GM23338 (cell line): ENCODE measurements at regions not wholly inside any gene's neighbourhood (a gene's known extent, or its start where the extent isn't known, plus 50 kb on each side); places are given as distances from the start of the nearest gene placed in this dataset.

Experiments
- CREB1 ChIP-seq: fragments of 250-450 bp; sonication (Bioruptor Pico); IDR thresholded peaks from 2 replicates; pipeline ENCODE4 v1.5.0; 2020; ENCODE audit warnings: low read depth, mild to moderate bottlenecking, moderate library complexity
- CTCF ChIP-seq, 2 experiments: fragments of 200-600 bp in 1 of 2; sonication (generic) in 1 of 2; conservative IDR thresholded peaks; 2 replicates each; pipeline versions ENCODE4 v1.5.1 to v1.6.1; 2016 to 2017; ENCODE audit warnings: antibody characterized with exemption in 2 of 2, low read depth in 2 of 2, mild to moderate bottlenecking in 2 of 2, moderate library complexity in 1 of 2
- ETS1 ChIP-seq: IDR thresholded peaks from 2 replicates; pipeline ENCODE4 v1.6.1; 2016; ENCODE audit warnings: antibody characterized with exemption
- EZH2 ChIP-seq: fragments of 200-600 bp; sonication (generic); IDR thresholded peaks from one replicate; pipeline ENCODE4 v1.8.0; 2017; ENCODE audit warnings: antibody characterized with exemption, mild to moderate bottlenecking, low read depth; ENCODE audit not compliant: unreplicated experiment
- EZH2phosphoT487 ChIP-seq: fragments of 200-600 bp; sonication (generic); IDR thresholded peaks from one replicate; pipeline ENCODE4 v1.8.1; 2018; ENCODE audit warnings: antibody characterized with exemption; ENCODE audit not compliant: unreplicated experiment
- JUNB ChIP-seq: IDR thresholded peaks from one replicate; pipeline ENCODE4 v1.6.1; 2016; ENCODE audit warnings: antibody characterized with exemption; ENCODE audit not compliant: unreplicated experiment
- NANOG ChIP-seq: IDR thresholded peaks from 2 replicates; pipeline ENCODE4 v1.6.1; 2016; ENCODE audit warnings: antibody characterized with exemption, borderline replicate concordance
- POLR2AphosphoS5 ChIP-seq: IDR thresholded peaks from 2 replicates; pipeline ENCODE4 v1.6.1; 2016; ENCODE audit warnings: antibody characterized with exemption, low read depth
- REST ChIP-seq: IDR thresholded peaks from one replicate; pipeline ENCODE4 v1.6.1; 2018; ENCODE audit warnings: antibody characterized with exemption; ENCODE audit not compliant: unreplicated experiment
- STAT1 ChIP-seq: IDR thresholded peaks from one replicate; pipeline ENCODE4 v1.6.1; 2016; ENCODE audit warnings: antibody characterized with exemption; ENCODE audit not compliant: unreplicated experiment
- ZNF114 ChIP-seq: fragments of 250-450 bp; sonication (Bioruptor Pico); IDR thresholded peaks from 2 replicates; pipeline ENCODE4 v1.5.0; 2020; ENCODE audit warnings: mild to moderate bottlenecking, moderate library complexity
- ZNF331 ChIP-seq: fragments of 250-450 bp; sonication (Bioruptor Pico); IDR thresholded peaks from 2 replicates; pipeline ENCODE4 v1.5.0; 2020; ENCODE audit warnings: low read depth, mild to moderate bottlenecking, moderate library complexity
- ZNF462 ChIP-seq: fragments of 250-450 bp; sonication (Bioruptor Pico); IDR thresholded peaks from 2 replicates; pipeline ENCODE4 v1.5.0; 2020; ENCODE audit warnings: mild to moderate bottlenecking, moderate library complexity

GRCh38 chr2:19232312-19232711 is 126.1 kb downstream of the OSR1 start:
- TF ChIP-seq CTCF (conservative IDR thresholded peaks at IDR 0.05; ENCODE audit: low read depth in 2 of 2), result no peak
- TF ChIP-seq ETS1, result no peak
- no peak for TF ChIP-seq POLR2AphosphoS5
- no peak for TF ChIP-seq EZH2phosphoT487
- no peak for TF ChIP-seq EZH2
- TF ChIP-seq ZNF331, result no peak
- TF ChIP-seq REST, result no peak
- no peak for TF ChIP-seq NANOG
- no peak for TF ChIP-seq JUNB
- no peak for TF ChIP-seq CREB1 (CRISPR knock-in tag)
- TF ChIP-seq ZNF462 (CRISPR knock-in tag), result no peak
- TF ChIP-seq STAT1, result no peak
- no peak for TF ChIP-seq ZNF114 (CRISPR knock-in tag)
